HG03175 (cell line): ENCODE measurements at regions not wholly inside any gene's neighbourhood (a gene's known extent, or its start where the extent isn't known, plus 50 kb on each side); places are given as distances from the start of the nearest gene placed in this dataset.

ENCODE experiments used
- ATAC-seq: cut with Tn5 transposase; IDR thresholded peaks from one replicate; pipeline ENCODE4 v1.9.1; 2021; ENCODE audit warnings: mild to moderate bottlenecking, moderate library complexity; ENCODE audit not compliant: unreplicated experiment

DNA sequence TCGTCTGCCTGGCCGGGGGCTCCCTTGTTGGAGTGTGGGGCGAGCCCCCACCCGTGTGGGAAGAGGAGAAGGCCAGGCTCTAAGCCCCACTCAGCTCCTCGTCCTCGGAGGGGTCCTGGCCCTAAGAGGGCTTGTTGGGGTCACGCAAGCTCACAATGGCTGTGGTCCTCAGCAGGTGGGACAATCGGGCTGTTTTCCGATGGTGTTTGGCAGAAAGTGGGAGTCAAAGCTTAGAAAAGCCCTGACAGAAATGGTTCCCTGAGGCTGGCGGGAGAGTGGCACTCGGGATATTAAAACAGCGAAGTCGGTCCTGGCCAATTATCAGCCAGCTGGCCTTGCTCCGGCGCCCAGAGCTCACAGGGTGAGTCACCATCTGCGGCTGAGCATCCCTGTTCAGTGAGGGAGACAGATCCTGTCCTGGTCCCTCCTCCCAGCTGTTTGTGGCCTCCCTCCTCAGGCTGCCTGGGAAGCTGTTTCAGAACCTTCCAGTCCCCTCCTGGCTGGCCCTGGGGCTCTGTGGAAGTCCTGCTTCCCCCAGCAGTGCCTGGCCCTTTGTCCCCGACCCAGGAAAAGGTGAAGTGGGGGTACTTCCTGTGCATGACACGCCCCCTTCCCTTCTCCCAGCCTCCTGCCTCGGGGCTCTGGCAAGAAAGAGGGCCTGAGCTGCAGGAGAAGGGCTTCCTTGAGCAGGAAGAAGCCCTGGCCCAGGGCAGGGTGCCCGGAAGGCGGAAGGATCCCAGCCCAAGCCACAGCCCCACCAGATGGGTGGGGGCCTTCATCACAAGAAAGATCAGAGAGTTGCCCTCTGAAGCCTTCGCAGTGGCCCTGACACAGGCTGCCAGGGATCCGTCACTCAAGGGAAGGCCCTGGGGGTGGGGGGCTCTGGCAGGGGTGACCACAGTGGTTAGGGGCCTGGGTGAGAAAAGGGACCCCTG is 53.6 kb upstream of the BHLHE23 start:
- no peak for ATAC-seq

GRCh38 chr20:63059684-63060056 is 52.9 kb upstream of the BHLHE23 start:
- ATAC-seq = no peak

DNA sequence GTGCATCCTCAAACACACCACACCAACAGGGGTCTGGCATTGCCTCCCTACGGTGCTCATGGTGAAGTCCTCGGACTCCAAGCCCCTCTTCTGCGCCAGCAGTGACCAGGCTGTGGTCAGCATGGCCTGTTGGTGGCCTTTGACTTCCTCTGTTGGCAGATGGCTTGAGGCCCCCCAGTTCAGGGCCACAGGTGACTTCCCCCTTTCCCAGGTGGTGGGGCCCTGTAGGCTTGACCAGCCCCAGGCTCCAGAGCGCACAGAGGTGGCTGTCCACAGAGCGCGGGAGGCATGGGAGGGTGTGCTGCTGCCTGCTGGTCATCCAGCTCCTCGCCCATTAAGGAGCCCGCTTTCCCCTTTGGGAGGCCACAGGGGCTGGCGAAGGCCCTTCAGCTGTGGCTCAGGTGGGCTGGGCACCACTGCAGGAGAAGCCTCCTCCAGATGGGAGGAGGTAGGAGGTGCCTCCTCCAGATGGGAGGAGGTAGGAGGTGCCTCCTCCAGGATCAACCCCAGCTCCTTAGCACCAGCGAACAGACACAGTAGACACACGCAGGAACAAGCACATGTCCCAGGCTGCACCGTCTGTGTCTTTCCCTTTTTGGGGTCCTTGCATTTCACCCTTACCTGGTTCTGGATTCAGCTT is 52.1 kb upstream of the BHLHE23 start:
- ATAC-seq = no peak

DNA sequence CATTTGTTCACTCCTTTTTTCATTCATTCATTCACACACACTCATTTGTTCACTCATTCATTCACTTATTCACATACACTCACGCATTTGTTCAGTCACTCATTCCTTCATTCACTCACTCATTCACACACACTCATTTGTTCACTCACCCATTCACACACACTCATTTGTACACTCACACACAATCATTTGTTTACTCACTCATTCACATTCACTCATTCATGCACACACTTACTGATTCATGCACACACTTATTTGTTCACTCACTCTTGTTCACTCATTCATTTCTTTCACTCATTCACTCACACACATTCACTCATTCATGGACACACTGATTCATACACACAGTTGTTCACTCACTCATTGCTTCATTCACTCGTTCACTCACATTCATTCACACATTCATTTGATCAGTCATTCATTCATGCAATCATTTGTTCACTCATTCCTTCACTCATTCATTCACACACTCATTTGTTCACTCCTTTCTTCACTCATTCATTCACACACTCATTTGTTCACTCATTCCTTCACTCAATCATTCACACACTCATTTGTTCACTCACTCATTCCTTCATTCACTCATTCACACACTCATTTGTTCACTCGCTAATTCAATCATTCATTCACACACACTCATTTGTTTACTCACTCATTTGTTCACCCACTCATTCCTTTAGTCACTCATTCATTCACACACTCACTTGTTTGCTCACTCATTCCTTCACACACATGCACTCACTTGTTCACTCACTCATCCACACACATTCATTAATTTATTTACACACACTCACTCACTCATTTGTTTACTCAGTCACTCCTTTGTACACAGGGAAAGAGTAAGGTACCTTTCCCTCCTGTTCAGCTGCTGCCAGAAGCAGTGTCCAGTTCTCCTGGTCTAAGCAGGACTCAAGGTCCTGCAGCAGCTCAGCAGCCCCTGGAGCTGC is 50.7 kb upstream of the BHLHE23 start:
- no peak for ATAC-seq

- ATAC-seq = no peak
Measured at GRCh38 chr20:63056236-63057170, 49.7 kb upstream of the BHLHE23 start.
